Liver (tissue), 3 donors: ENCODE measurements at regions not wholly inside any gene's neighbourhood (a gene's known extent, or its start where the extent isn't known, plus 50 kb on each side); places are given as distances from the start of the nearest gene placed in this dataset.

Experiments used
- EGR1 ChIP-seq, 2 donors: IDR thresholded peaks; 2 replicates each; pipeline ENCODE4 v1.6.1; 2016 to 2018; ENCODE audit warnings: antibody characterized with exemption in 2 of 2, low read depth in 2 of 2
- FOXA1 ChIP-seq: IDR thresholded peaks from 2 replicates; pipeline ENCODE4 v1.6.1; 2016; ENCODE audit warnings: antibody characterized with exemption
- HNF4A ChIP-seq, 2 donors: conservative IDR thresholded peaks; 2 replicates each; pipeline ENCODE4 v1.6.1; 2016; ENCODE audit warnings: antibody characterized with exemption in 2 of 2, mild to moderate bottlenecking in 2 of 2
- JUND ChIP-seq, 2 donors: IDR thresholded peaks; 2 replicates each; pipeline ENCODE4 v1.6.1; 2016; ENCODE audit warnings: antibody characterized with exemption in 2 of 2
- RAD21 ChIP-seq, 2 donors: IDR thresholded peaks; 2 replicates each; pipeline ENCODE4 v1.6.1; 2016; ENCODE audit warnings: antibody characterized with exemption in 2 of 2, mild to moderate bottlenecking in 2 of 2
- SP1 ChIP-seq: IDR thresholded peaks from 2 replicates; pipeline ENCODE4 v1.6.1; 2018; ENCODE audit warnings: antibody characterized with exemption, mild to moderate bottlenecking
- YY1 ChIP-seq: IDR thresholded peaks from 2 replicates; pipeline ENCODE4 v1.6.1; 2016; ENCODE audit warnings: antibody characterized with exemption, mild to moderate bottlenecking
- TF ChIP-seq, protein P1 (sequence below): fragments of 150-350 bp; IDR thresholded peaks from 2 replicates; pipeline ENCODE4 v1.5.1; 2017; ENCODE audit warnings: improper control_type of control experiment, low read depth, low read length; ENCODE audit not compliant: missing input control
- TF ChIP-seq, protein P2 (sequence below): IDR thresholded peaks from 2 replicates; pipeline ENCODE4 v1.6.1; 2016; ENCODE audit warnings: antibody characterized with exemption
- TF ChIP-seq, protein P3 (sequence below): IDR thresholded peaks from 2 replicates; pipeline ENCODE4 v1.6.1; 2016; ENCODE audit warnings: antibody characterized with exemption, mild to moderate bottlenecking
- TF ChIP-seq, protein P4 (sequence below): IDR thresholded peaks from 2 replicates; pipeline ENCODE4 v1.6.1; 2016; ENCODE audit warnings: antibody characterized with exemption
- donor health status: healthy.
- donor health status: healthy.

DNA sequence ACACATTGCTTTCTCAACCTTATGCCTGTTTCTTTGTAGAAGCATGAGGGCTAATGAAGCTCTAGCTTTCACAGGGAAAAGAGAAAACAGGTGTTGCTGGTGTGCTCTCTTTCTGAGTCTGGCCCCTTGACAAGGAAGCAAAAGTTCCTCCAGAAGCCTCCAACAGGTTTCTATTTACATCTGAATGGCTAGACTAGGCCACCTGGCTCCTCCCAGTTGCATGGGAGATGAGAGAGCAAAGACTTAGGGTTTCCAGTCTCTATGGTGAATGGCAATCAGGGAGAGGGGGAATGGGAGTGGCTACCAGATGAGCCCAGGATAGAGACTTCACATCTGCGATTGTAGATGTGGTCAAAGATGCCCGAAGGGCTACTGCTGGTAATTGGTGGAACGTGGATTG lies 138.1 kb upstream of the PLXNC1 start:
- TF ChIP-seq, protein P1, sequence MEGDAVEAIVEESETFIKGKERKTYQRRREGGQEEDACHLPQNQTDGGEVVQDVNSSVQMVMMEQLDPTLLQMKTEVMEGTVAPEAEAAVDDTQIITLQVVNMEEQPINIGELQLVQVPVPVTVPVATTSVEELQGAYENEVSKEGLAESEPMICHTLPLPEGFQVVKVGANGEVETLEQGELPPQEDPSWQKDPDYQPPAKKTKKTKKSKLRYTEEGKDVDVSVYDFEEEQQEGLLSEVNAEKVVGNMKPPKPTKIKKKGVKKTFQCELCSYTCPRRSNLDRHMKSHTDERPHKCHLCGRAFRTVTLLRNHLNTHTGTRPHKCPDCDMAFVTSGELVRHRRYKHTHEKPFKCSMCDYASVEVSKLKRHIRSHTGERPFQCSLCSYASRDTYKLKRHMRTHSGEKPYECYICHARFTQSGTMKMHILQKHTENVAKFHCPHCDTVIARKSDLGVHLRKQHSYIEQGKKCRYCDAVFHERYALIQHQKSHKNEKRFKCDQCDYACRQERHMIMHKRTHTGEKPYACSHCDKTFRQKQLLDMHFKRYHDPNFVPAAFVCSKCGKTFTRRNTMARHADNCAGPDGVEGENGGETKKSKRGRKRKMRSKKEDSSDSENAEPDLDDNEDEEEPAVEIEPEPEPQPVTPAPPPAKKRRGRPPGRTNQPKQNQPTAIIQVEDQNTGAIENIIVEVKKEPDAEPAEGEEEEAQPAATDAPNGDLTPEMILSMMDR: no peak
- TF ChIP-seq, protein P2, sequence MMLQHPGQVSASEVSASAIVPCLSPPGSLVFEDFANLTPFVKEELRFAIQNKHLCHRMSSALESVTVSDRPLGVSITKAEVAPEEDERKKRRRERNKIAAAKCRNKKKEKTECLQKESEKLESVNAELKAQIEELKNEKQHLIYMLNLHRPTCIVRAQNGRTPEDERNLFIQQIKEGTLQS: no peak
- TF ChIP-seq, protein P3, sequence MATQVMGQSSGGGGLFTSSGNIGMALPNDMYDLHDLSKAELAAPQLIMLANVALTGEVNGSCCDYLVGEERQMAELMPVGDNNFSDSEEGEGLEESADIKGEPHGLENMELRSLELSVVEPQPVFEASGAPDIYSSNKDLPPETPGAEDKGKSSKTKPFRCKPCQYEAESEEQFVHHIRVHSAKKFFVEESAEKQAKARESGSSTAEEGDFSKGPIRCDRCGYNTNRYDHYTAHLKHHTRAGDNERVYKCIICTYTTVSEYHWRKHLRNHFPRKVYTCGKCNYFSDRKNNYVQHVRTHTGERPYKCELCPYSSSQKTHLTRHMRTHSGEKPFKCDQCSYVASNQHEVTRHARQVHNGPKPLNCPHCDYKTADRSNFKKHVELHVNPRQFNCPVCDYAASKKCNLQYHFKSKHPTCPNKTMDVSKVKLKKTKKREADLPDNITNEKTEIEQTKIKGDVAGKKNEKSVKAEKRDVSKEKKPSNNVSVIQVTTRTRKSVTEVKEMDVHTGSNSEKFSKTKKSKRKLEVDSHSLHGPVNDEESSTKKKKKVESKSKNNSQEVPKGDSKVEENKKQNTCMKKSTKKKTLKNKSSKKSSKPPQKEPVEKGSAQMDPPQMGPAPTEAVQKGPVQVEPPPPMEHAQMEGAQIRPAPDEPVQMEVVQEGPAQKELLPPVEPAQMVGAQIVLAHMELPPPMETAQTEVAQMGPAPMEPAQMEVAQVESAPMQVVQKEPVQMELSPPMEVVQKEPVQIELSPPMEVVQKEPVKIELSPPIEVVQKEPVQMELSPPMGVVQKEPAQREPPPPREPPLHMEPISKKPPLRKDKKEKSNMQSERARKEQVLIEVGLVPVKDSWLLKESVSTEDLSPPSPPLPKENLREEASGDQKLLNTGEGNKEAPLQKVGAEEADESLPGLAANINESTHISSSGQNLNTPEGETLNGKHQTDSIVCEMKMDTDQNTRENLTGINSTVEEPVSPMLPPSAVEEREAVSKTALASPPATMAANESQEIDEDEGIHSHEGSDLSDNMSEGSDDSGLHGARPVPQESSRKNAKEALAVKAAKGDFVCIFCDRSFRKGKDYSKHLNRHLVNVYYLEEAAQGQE: no peak
- TF ChIP-seq EGR1 (IDR thresholded peaks at IDR 0.05; ENCODE audit: low read depth in 2 of 2): no peak
- TF ChIP-seq JUND (IDR thresholded peaks at IDR 0.05): no peak
- TF ChIP-seq FOXA1: no peak
- TF ChIP-seq YY1: no peak
- TF ChIP-seq SP1: no peak
- TF ChIP-seq, protein P4, sequence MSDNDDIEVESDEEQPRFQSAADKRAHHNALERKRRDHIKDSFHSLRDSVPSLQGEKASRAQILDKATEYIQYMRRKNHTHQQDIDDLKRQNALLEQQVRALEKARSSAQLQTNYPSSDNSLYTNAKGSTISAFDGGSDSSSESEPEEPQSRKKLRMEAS: no peak
- TF ChIP-seq RAD21 (IDR thresholded peaks at IDR 0.05): no peak
- TF ChIP-seq HNF4A (conservative IDR thresholded peaks at IDR 0.05): no peak
